ENCODE measurements at regions not wholly inside any gene's neighbourhood (a gene's known extent, or its start where the extent isn't known, plus 50 kb on each side); places are given as distances from the start of the nearest gene placed in this dataset.
A peak's percentile ranks its signal among the peaks of the same experiment; 100 is the strongest.

GRCh38 chr15:93300796-93301195, 211.8 kb upstream of the RGMA start:
- H3K4me1 ChIP-seq: peaks cover 8% of the 10 kb centered on the region
- intact Hi-C loops (cut with DNase I): no loop called here
- no peak overlapping the region for H3K4me3 ChIP-seq
- 30 to 35% methylated on average over 3 of the region's 3 CpGs for WGBS, 2 donors
- TF ChIP-seq CTCF (IDR thresholded peaks at IDR 0.05): no peak
- TF ChIP-seq POLR2A (IDR thresholded peaks at IDR 0.05): no peak
- H3K36me3 ChIP-seq (replicated peaks in 1 of 2; ENCODE audit: insufficient read depth in 1 of 2, low read depth in 2 of 2): no peaks in the 10 kb centered on the region
- H3K27ac ChIP-seq: no peak overlapping the region
- ATAC-seq: no peak
- no peaks in the 10 kb centered on the region for H3K9me3 ChIP-seq
- H3K27me3 ChIP-seq: no peaks in the 10 kb centered on the region
- DNase-seq: peak; percentile 28 to 61 (median 47)

GRCh38 chr15:93299675-93300074, 210.7 kb upstream of the RGMA start:
- ATAC-seq: no peak
- 96 to 98% methylated on average over 6 of the region's 6 CpGs for WGBS, 2 donors
- DNase-seq: no peak
- no peak for TF ChIP-seq POLR2A (IDR thresholded peaks at IDR 0.05)
- no peak for TF ChIP-seq CTCF (IDR thresholded peaks at IDR 0.05)
- Histone ChIP-seq H3K9me3 (no peaks in the 10 kb centered on the region), H3K4me3 (no peak overlapping the region), H3K36me3 (replicated peaks in 1 of 2; ENCODE audit: insufficient read depth in 1 of 2, low read depth in 2 of 2) (no peaks in the 10 kb centered on the region), H3K27ac (no peak overlapping the region), H3K27me3 (no peaks in the 10 kb centered on the region), H3K4me1 (peaks cover 8% of the 10 kb centered on the region)
- intact Hi-C loops (cut with DNase I): no loop called here

GRCh38 chr15:93298901-93299300, 209.9 kb upstream of the RGMA start:
- no peak for TF ChIP-seq POLR2A (IDR thresholded peaks at IDR 0.05)
- TF ChIP-seq CTCF (IDR thresholded peaks at IDR 0.05): no peak
- ATAC-seq: no peak

GRCh38 chr15:93296759-93297500, 207.9 kb upstream of the RGMA start:
- H3K9me3 ChIP-seq: no peaks in the 10 kb centered on the region
- no peaks in the 10 kb centered on the region for H3K36me3 ChIP-seq (replicated peaks in 1 of 2; ENCODE audit: insufficient read depth in 1 of 2, low read depth in 2 of 2)
- WGBS, 2 donors: 57 to 65% methylated on average over 6 of the region's 6 CpGs
- H3K4me3 ChIP-seq: no peak overlapping the region
- no peaks in the 10 kb centered on the region for H3K27me3 ChIP-seq
- H3K27ac ChIP-seq: no peak overlapping the region
- H3K4me1 ChIP-seq: peaks cover 8% of the 10 kb centered on the region
- ATAC-seq (no peak), DNase-seq (no peak)
- TF ChIP-seq POLR2A (IDR thresholded peaks at IDR 0.05): no peak
- no peak for TF ChIP-seq CTCF (IDR thresholded peaks at IDR 0.05)
- intact Hi-C loops (cut with DNase I): no loop called here

More at GRCh38 chr15:93298901-93299300, 209.9 kb upstream of the RGMA start:
- Histone ChIP-seq H3K4me1 (peaks cover 8% of the 10 kb centered on the region), H3K36me3 (replicated peaks in 1 of 2; ENCODE audit: insufficient read depth in 1 of 2, low read depth in 2 of 2) (no peaks in the 10 kb centered on the region), H3K27me3 (no peaks in the 10 kb centered on the region), H3K9me3 (no peaks in the 10 kb centered on the region), H3K27ac (no peak overlapping the region), H3K4me3 (no peak overlapping the region)
- peak in 3 of 4 donors; percentile 29 to 57 (median 33) for DNase-seq
- 68 to 80% methylated on average over 9 of the region's 9 CpGs for WGBS, 2 donors
- intact Hi-C loops (cut with DNase I): no loop called here

- H3K4me3 ChIP-seq: no peak overlapping the region
- ATAC-seq: no peak
- no peaks in the 10 kb centered on the region for H3K4me1 ChIP-seq
- intact Hi-C loops (cut with DNase I): no loop called here
- no peak for TF ChIP-seq CTCF (IDR thresholded peaks at IDR 0.05)
- TF ChIP-seq POLR2A (IDR thresholded peaks at IDR 0.05): no peak
- 89 to 92% methylated on average over 1 of the region's 1 CpG for WGBS, 2 donors
- no peak overlapping the region for H3K27ac ChIP-seq
- no peaks in the 10 kb centered on the region for H3K36me3 ChIP-seq (replicated peaks in 1 of 2; ENCODE audit: insufficient read depth in 1 of 2, low read depth in 2 of 2)
- no peak for DNase-seq
- no peaks in the 10 kb centered on the region for H3K9me3 ChIP-seq
- no peaks in the 10 kb centered on the region for H3K27me3 ChIP-seq
Measured at GRCh38 chr15:93294896-93295295, 205.9 kb upstream of the RGMA start.
